C4-2B (cell line): ENCODE measurements at regions not wholly inside any gene's neighbourhood (a gene's known extent, or its start where the extent isn't known, plus 50 kb on each side); places are given as distances from the start of the nearest gene placed in this dataset.

Experiments used
- ZFX ChIP-seq: fragments of 450-650 bp; IDR thresholded peaks from 2 replicates; pipeline ENCODE4 v1.6.1; 2017
- TF ChIP-seq, protein P1 (sequence below): fragments of 450-650 bp; conservative IDR thresholded peaks from 2 replicates; pipeline ENCODE4 v1.5.1; 2017; ENCODE audit warnings: mild to moderate bottlenecking

DNA sequence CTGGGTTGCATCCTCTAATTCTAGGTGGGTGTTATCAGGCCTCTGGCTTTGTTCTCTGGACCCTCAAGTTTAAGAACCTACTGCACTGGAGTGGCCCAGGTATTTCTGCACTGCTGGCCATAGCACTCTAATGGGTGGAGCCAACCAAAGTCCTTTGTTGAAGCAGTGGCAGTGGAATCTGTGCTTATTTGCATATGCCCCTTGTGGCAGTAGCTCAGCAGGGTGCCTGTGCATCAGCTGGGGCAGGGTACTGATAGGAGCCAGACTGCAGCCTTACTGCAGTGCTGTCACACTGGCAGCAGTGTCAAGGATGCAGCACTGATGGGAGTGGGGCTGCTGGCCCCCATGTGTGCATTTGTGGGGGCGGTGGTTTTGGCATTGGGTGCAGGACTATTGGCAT is 660.6 kb downstream of the LRRIQ3 start:
- TF ChIP-seq, protein P1, sequence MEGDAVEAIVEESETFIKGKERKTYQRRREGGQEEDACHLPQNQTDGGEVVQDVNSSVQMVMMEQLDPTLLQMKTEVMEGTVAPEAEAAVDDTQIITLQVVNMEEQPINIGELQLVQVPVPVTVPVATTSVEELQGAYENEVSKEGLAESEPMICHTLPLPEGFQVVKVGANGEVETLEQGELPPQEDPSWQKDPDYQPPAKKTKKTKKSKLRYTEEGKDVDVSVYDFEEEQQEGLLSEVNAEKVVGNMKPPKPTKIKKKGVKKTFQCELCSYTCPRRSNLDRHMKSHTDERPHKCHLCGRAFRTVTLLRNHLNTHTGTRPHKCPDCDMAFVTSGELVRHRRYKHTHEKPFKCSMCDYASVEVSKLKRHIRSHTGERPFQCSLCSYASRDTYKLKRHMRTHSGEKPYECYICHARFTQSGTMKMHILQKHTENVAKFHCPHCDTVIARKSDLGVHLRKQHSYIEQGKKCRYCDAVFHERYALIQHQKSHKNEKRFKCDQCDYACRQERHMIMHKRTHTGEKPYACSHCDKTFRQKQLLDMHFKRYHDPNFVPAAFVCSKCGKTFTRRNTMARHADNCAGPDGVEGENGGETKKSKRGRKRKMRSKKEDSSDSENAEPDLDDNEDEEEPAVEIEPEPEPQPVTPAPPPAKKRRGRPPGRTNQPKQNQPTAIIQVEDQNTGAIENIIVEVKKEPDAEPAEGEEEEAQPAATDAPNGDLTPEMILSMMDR: no peak
- no peak for TF ChIP-seq ZFX
